ENCODE measurements at regions not wholly inside any gene's neighbourhood (a gene's known extent, or its start where the extent isn't known, plus 50 kb on each side); places are given as distances from the start of the nearest gene placed in this dataset.

- DNase-seq, result no peak
- H3K9me3 ChIP-seq, result peaks cover 0 to under 1% (median 0%) of the 10 kb centered on the region in 8 donors
- intact Hi-C loops (cut with DNase I; ENCODE audit: low total_unique reads), result no loop called here
- TF ChIP-seq CTCF (IDR thresholded peaks at IDR 0.05 in 8 of 11, conservative IDR thresholded peaks at IDR 0.05 in 3 of 11) (no peak), POLR2AphosphoS5 (IDR thresholded peaks at IDR 0.05) (no peak), POLR2A (IDR thresholded peaks at IDR 0.05) (no peak)
- H3K27me3 ChIP-seq (replicated peaks in 1 of 7), result peaks cover 0 to 66% (median 0%) of the 10 kb centered on the region in 7 donors
- H3K36me3 ChIP-seq, result no peaks in the 10 kb centered on the region
- 38 to 50% (median 44%) methylated on average over 7 of the region's 7 CpGs for WGBS, 5 donors
- no peak overlapping the region for H3K27ac ChIP-seq
- H3K4me3 ChIP-seq, result no peak overlapping the region
- H3K4me1 ChIP-seq, result no peaks in the 10 kb centered on the region
These were observed 51.5 kb upstream of the CMKLR1 start for GRCh38 chr12:108390495-108391203.

- H3K4me1 ChIP-seq, result no peaks in the 10 kb centered on the region
- H3K36me3 ChIP-seq, result no peaks in the 10 kb centered on the region
- intact Hi-C loops (cut with DNase I; ENCODE audit: low total_unique reads), result no loop called here
- peaks cover 0 to 11% (median 7%) of the 10 kb centered on the region in 8 donors for H3K9me3 ChIP-seq
- no peak overlapping the region for H3K27ac ChIP-seq
- peaks cover 0 to 62% (median 0%) of the 10 kb centered on the region in 7 donors for H3K27me3 ChIP-seq (replicated peaks in 1 of 7)
- WGBS, 5 donors, result 82 to 94% (median 87%) methylated on average over 1 of the region's 1 CpG
- no peak overlapping the region for H3K4me3 ChIP-seq
- DNase-seq, result no peak
- no peak for TF ChIP-seq POLR2AphosphoS5 (IDR thresholded peaks at IDR 0.05)
- no peak for TF ChIP-seq POLR2A (IDR thresholded peaks at IDR 0.05)
- no peak for TF ChIP-seq CTCF (IDR thresholded peaks at IDR 0.05 in 8 of 11, conservative IDR thresholded peaks at IDR 0.05 in 3 of 11)
These were observed 50.4 kb upstream of the CMKLR1 start for GRCh38 chr12:108389544-108389943.

Data from spleen (tissue), 11 donors.